ENCODE measurements at regions not wholly inside any gene's neighbourhood (a gene's known extent, or its start where the extent isn't known, plus 50 kb on each side); places are given as distances from the start of the nearest gene placed in this dataset.

DNA sequence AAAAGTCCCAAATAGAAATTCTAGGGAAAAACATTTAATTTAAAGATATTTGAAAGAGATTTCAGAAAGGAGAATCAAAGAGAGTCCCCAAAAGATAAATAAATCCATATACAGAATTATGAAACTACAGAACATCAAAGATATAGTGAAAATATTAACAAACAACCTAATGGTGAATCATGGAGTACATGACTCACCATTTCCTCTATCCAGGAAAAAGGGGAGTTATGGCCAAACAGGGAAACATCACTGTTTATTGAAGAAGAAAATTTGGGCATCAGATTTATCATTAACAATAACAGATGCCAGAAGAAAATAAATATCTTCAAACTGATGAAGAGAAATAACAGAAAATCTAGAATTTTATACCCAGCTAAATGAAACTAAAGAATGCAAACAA is 448.3 kb downstream of the CDH2 start:
- TF ChIP-seq, protein P1, sequence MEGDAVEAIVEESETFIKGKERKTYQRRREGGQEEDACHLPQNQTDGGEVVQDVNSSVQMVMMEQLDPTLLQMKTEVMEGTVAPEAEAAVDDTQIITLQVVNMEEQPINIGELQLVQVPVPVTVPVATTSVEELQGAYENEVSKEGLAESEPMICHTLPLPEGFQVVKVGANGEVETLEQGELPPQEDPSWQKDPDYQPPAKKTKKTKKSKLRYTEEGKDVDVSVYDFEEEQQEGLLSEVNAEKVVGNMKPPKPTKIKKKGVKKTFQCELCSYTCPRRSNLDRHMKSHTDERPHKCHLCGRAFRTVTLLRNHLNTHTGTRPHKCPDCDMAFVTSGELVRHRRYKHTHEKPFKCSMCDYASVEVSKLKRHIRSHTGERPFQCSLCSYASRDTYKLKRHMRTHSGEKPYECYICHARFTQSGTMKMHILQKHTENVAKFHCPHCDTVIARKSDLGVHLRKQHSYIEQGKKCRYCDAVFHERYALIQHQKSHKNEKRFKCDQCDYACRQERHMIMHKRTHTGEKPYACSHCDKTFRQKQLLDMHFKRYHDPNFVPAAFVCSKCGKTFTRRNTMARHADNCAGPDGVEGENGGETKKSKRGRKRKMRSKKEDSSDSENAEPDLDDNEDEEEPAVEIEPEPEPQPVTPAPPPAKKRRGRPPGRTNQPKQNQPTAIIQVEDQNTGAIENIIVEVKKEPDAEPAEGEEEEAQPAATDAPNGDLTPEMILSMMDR (conservative IDR thresholded peaks at IDR 0.05; ENCODE audit: low read depth, low read length): no peak
- no peak for DNase-seq (ENCODE audit: low read depth)
- no peak overlapping the region for H3K4me3 ChIP-seq (ENCODE audit: low read depth, low read length)

GRCh38 chr18:27724362-27724761 is 452.6 kb downstream of the CDH2 start:
- no peak overlapping the region for H3K4me3 ChIP-seq (ENCODE audit: low read depth, low read length)
- DNase-seq (ENCODE audit: low read depth): no peak
- TF ChIP-seq, protein P1 (conservative IDR thresholded peaks at IDR 0.05; ENCODE audit: low read depth, low read length): no peak

- DNase-seq (ENCODE audit: low read depth): no peak
- TF ChIP-seq, protein P1 (conservative IDR thresholded peaks at IDR 0.05; ENCODE audit: low read depth, low read length): no peak
- no peak overlapping the region for H3K4me3 ChIP-seq (ENCODE audit: low read depth, low read length)
Measured at GRCh38 chr18:27723168-27723567, 453.8 kb downstream of the CDH2 start.

- no peak for DNase-seq (ENCODE audit: low read depth)
- TF ChIP-seq, protein P1 (conservative IDR thresholded peaks at IDR 0.05; ENCODE audit: low read depth, low read length): no peak
- no peak overlapping the region for H3K4me3 ChIP-seq (ENCODE audit: low read depth, low read length)
Measured at GRCh38 chr18:27719680-27720079, 457.2 kb downstream of the CDH2 start.

GRCh38 chr18:27717816-27718215 is 459.1 kb downstream of the CDH2 start:
- TF ChIP-seq, protein P1 (conservative IDR thresholded peaks at IDR 0.05; ENCODE audit: low read depth, low read length): no peak
- no peak for DNase-seq (ENCODE audit: low read depth)
- no peak overlapping the region for H3K4me3 ChIP-seq (ENCODE audit: low read depth, low read length)

DNA sequence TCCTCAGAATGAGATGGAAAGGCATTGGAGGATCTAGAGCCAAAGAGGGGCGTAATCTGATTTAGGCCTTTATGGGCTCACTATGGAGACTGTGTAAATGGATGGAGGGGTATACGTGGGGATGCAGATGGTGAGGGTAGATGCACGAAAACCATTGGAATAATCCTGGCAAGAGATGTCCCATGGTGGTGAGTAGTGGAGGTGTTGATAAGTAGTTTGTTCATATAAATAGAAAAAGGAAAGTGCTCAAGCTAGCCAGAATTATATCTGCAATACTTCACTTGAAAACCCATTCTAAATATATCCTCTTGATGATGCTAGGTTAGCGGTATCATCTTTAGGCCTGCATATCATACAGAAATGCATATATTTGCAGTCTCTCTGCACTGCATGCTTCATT is 459.7 kb downstream of the CDH2 start:
- no peak for DNase-seq (ENCODE audit: low read depth)
- H3K4me3 ChIP-seq (ENCODE audit: low read depth, low read length): no peak overlapping the region
- TF ChIP-seq, protein P1 (conservative IDR thresholded peaks at IDR 0.05; ENCODE audit: low read depth, low read length): no peak

- H3K4me3 ChIP-seq (ENCODE audit: low read depth, low read length): no peak overlapping the region
- no peak for DNase-seq (ENCODE audit: low read depth)
- TF ChIP-seq, protein P1 (conservative IDR thresholded peaks at IDR 0.05; ENCODE audit: low read depth, low read length): no peak
Measured at GRCh38 chr18:27715751-27716150, 461.2 kb downstream of the CDH2 start.

All from epithelial cell of proximal tubule (primary cell).